Endodermal cell (in vitro differentiated cells): ENCODE measurements at regions not wholly inside any gene's neighbourhood (a gene's known extent, or its start where the extent isn't known, plus 50 kb on each side); places are given as distances from the start of the nearest gene placed in this dataset.

Experiments
- DNase-seq: peaks from one replicate; pipeline ENCODE4 v3.0.0-alpha.2; 2017
- H3K27ac ChIP-seq: 2 replicates; pipeline ENCODE4 v1.5.1; 2013; ENCODE audit warnings: mild to moderate bottlenecking, low read depth, low read length, moderate library complexity
- H3K27me3 ChIP-seq: 2 replicates; pipeline ENCODE4 v1.6.1; 2013; ENCODE audit warnings: mild to moderate bottlenecking, low read length, moderate library complexity; ENCODE audit not compliant: insufficient read depth, control insufficient read depth, poor library complexity, severe bottlenecking
- H3K36me3 ChIP-seq: 2 replicates; pipeline ENCODE4 v1.7.0; 2013; ENCODE audit warnings: mild to moderate bottlenecking, low read length, moderate library complexity; ENCODE audit not compliant: control insufficient read depth, insufficient read depth
- H3K4me1 ChIP-seq: one replicate; pipeline ENCODE4 v1.7.0; 2013; ENCODE audit warnings: low read length; ENCODE audit not compliant: control insufficient read depth, insufficient read depth
- H3K4me3 ChIP-seq: 2 replicates; pipeline ENCODE4 v1.5.1; 2013; ENCODE audit warnings: mild to moderate bottlenecking, low read length, moderate library complexity
- H3K9ac ChIP-seq: 2 replicates; pipeline ENCODE4 v1.6.1; 2013; ENCODE audit warnings: mild to moderate bottlenecking, low read length, moderate library complexity; ENCODE audit not compliant: poor library complexity, severe bottlenecking; ENCODE audit errors: extremely low read depth
- H3K9me3 ChIP-seq: 2 replicates; pipeline ENCODE4 v1.6.1; 2013; ENCODE audit warnings: mild to moderate bottlenecking, low read length, moderate library complexity; ENCODE audit not compliant: control insufficient read depth
- H3K27ac Mint-ChIP-seq: 2 replicates; pipeline ENCODE4 v1.8.0; 2020; ENCODE audit warnings: mixed read lengths
- H3K27me3 Mint-ChIP-seq: 2 replicates; pipeline ENCODE4 v1.8.0; 2021; ENCODE audit warnings: mild to moderate bottlenecking, mixed read lengths; ENCODE audit not compliant: insufficient read depth
- H3K36me3 Mint-ChIP-seq: 2 replicates; pipeline ENCODE4 v1.8.0; 2020; ENCODE audit warnings: low read depth, mixed read lengths
- H3K4me1 Mint-ChIP-seq: 2 replicates; pipeline ENCODE4 v1.8.0; 2020; ENCODE audit warnings: mixed read lengths
- H3K4me3 Mint-ChIP-seq: 2 replicates; pipeline ENCODE4 v1.8.0; 2020; ENCODE audit warnings: mild to moderate bottlenecking, moderate library complexity, mixed read lengths
- H3K9me3 Mint-ChIP-seq: 2 replicates; pipeline ENCODE4 v1.8.0; 2020; ENCODE audit warnings: mild to moderate bottlenecking, mixed read lengths
- WGBS, 2 experiments: methylation state at CpG; one replicate each; pipeline versions ENCODE4 v1.1.5 to v1.1.7; 2013; ENCODE audit warnings: missing lambda C conversion rate in 2 of 2, mixed read lengths in 1 of 2; ENCODE audit not compliant: insufficient coverage in 1 of 2, insufficient read length in 1 of 2; 5-methylcytosine and 5-hydroxymethylcytosine counted together
- TF ChIP-seq, protein P1 (sequence below): fragments of 200-600 bp; sonication (generic); conservative IDR thresholded peaks from 2 replicates; pipeline ENCODE4 v1.5.0; 2021; ENCODE audit warnings: antibody characterized with exemption, mild to moderate bottlenecking

DNA sequence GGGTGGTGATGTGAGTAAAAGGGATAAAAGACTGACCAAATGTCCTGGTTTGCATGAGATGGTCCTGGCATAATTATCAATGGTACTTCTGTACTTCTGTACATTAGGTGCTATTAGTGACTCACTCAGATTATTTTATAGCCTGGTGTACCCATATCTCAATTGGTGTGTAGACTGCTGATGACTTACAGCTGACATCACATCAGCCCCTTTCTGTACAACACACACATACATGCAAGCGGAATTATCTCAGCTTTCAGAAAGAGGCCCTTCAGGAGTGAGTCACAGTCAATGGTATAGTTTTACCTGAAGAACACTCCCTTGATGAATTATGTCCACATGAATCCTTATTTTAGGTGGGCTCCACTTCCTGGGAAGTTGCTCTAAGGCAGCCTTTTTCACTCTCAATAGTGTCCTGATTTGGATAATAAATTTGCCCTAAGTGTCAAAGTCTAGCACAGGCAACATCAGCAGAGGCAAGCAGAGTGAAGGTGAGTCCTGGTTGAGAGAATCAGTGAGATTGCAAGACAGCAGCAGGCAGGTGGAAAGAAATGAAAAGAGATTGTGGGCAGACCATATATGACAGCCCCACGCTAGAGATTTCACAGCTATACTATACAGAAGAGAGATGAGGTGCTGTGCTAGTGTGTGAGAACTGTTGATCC lies 137.0 kb downstream of the ZPLD1 start:
- Histone ChIP-seq H3K9ac (no peak overlapping the region), H3K27ac (no peak overlapping the region), H3K4me3 (no peak overlapping the region), H3K4me1 (no peaks in the 10 kb centered on the region), H3K36me3 (no peaks in the 10 kb centered on the region), H3K27me3 (no peaks in the 10 kb centered on the region), H3K9me3 (no peaks in the 10 kb centered on the region)
- H3K4me1 Mint-ChIP-seq: no peaks in the 10 kb centered on the region
- TF ChIP-seq, protein P1, sequence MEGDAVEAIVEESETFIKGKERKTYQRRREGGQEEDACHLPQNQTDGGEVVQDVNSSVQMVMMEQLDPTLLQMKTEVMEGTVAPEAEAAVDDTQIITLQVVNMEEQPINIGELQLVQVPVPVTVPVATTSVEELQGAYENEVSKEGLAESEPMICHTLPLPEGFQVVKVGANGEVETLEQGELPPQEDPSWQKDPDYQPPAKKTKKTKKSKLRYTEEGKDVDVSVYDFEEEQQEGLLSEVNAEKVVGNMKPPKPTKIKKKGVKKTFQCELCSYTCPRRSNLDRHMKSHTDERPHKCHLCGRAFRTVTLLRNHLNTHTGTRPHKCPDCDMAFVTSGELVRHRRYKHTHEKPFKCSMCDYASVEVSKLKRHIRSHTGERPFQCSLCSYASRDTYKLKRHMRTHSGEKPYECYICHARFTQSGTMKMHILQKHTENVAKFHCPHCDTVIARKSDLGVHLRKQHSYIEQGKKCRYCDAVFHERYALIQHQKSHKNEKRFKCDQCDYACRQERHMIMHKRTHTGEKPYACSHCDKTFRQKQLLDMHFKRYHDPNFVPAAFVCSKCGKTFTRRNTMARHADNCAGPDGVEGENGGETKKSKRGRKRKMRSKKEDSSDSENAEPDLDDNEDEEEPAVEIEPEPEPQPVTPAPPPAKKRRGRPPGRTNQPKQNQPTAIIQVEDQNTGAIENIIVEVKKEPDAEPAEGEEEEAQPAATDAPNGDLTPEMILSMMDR: no peak
- 86 to 100% methylated on average over 1 to 2 of the region's 2 CpGs for WGBS, 2 experiments
- H3K4me3 Mint-ChIP-seq: no peak overlapping the region
- H3K36me3 Mint-ChIP-seq: no peaks in the 10 kb centered on the region
- no peak for DNase-seq
- no peak overlapping the region for H3K27ac Mint-ChIP-seq
- H3K9me3 Mint-ChIP-seq: no peaks in the 10 kb centered on the region
- no peaks in the 10 kb centered on the region for H3K27me3 Mint-ChIP-seq

DNA sequence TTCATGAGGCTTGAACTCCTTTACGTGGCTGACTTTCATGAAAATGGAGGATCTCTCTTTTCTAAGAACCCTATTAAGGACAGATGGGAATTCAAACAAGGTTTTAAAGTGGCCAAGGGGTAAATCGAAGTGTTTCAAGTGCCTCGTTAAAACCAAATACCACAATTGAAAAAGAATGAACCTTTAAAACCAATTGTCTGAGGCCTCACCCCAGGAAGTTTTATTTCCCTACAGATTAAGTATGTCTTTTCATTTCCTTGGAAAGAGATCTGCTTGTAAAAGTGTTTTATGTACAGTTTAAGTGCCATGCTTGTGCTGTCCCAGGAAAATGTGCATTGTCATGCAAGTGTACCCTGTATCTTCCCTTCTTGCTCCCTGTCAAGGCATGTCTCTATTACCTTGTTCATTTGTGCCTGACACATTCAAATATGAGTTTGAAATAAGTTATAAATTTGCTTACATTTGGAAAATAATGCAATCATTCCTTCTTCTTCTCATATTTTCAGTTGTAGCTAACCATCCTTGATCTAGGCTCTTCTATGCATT lies 138.7 kb downstream of the ZPLD1 start:
- TF ChIP-seq, protein P1: no peak

GRCh38 chr3:102574355-102574754 lies 139.5 kb downstream of the ZPLD1 start:
- Mint-ChIP-seq H3K4me3 (no peak overlapping the region), H3K27me3 (no peaks in the 10 kb centered on the region), H3K27ac (no peak overlapping the region), H3K4me1 (no peaks in the 10 kb centered on the region), H3K9me3 (no peaks in the 10 kb centered on the region), H3K36me3 (no peaks in the 10 kb centered on the region)
- Histone ChIP-seq H3K9ac (no peak overlapping the region), H3K4me3 (no peak overlapping the region), H3K36me3 (no peaks in the 10 kb centered on the region), H3K4me1 (no peaks in the 10 kb centered on the region), H3K9me3 (no peaks in the 10 kb centered on the region), H3K27ac (no peak overlapping the region), H3K27me3 (no peaks in the 10 kb centered on the region)
- TF ChIP-seq, protein P1: no peak
- DNase-seq: no peak
- WGBS, 2 experiments: 76 to 94% methylated on average over 2 to 6 of the region's 6 CpGs

More for the DNA sequence above, 138.7 kb downstream of the ZPLD1 start:
- no peaks in the 10 kb centered on the region for H3K9me3 Mint-ChIP-seq
- H3K4me3 ChIP-seq: no peak overlapping the region
- no peak overlapping the region for H3K4me3 Mint-ChIP-seq
- H3K27me3 Mint-ChIP-seq: no peaks in the 10 kb centered on the region
- H3K4me1 ChIP-seq: no peaks in the 10 kb centered on the region
- H3K27ac ChIP-seq: no peak overlapping the region
- DNase-seq: no peak
- no peak overlapping the region for H3K9ac ChIP-seq
- no peak overlapping the region for H3K27ac Mint-ChIP-seq
- no peaks in the 10 kb centered on the region for H3K4me1 Mint-ChIP-seq
- WGBS, 2 experiments: 94% methylated on average over 3 of the region's 3 CpGs; no CpG with 5 or more reads in 1 of the 2 experiments
- no peaks in the 10 kb centered on the region for H3K9me3 ChIP-seq
- no peaks in the 10 kb centered on the region for H3K36me3 ChIP-seq
- H3K36me3 Mint-ChIP-seq: no peaks in the 10 kb centered on the region
- H3K27me3 ChIP-seq: no peaks in the 10 kb centered on the region
